Astrocyte (in vitro differentiated cells and primary cell): ENCODE measurements at regions not wholly inside any gene's neighbourhood (a gene's known extent, or its start where the extent isn't known, plus 50 kb on each side); places are given as distances from the start of the nearest gene placed in this dataset.
"Not testable (repeated sequence)": the region's sequence is repeated elsewhere in the genome, so short reads cannot be mapped to it uniquely, and the experiment has no call there.

Experiments used
- DNase-seq: peaks from one replicate; pipeline ENCODE4 v3.0.0-alpha.2; 2010; ENCODE audit warnings: low read depth
- FAIRE-seq: peaks from 2 replicates; lab custom pipeline; 2011; peaks lifted over from hg19 to GRCh38; lab: Jason Lieb, UNC
- H2AFZ ChIP-seq: 2 replicates; pipeline ENCODE4 v1.6.0; 2012; ENCODE audit warnings: low read depth, low read length, inconsistent platforms
- H3K27ac ChIP-seq: 2 replicates; pipeline ENCODE4 v1.5.1; 2011; ENCODE audit warnings: low read depth, low read length, inconsistent platforms
- H3K27me3 ChIP-seq: 2 replicates; pipeline ENCODE4 v1.6.0; 2011; ENCODE audit warnings: low read length, inconsistent platforms; ENCODE audit not compliant: insufficient read depth
- H3K36me3 ChIP-seq: 2 replicates; pipeline ENCODE4 v1.5.1; 2011; ENCODE audit warnings: low read length, inconsistent platforms; ENCODE audit not compliant: insufficient read depth
- H3K4me1 ChIP-seq: 2 replicates; pipeline ENCODE4 v1.5.1; 2011; ENCODE audit warnings: low read length, inconsistent platforms; ENCODE audit not compliant: insufficient read depth
- H3K4me2 ChIP-seq: 2 replicates; pipeline ENCODE4 v1.6.0; 2012; ENCODE audit warnings: low read length, inconsistent platforms
- H3K4me3 ChIP-seq: 2 replicates; pipeline ENCODE4 v1.5.1; 2011; ENCODE audit warnings: low read depth, mild to moderate bottlenecking, low read length, inconsistent platforms; ENCODE audit not compliant: insufficient read depth
- H3K79me2 ChIP-seq: 2 replicates; pipeline ENCODE4 v1.6.0; 2012; ENCODE audit warnings: mild to moderate bottlenecking, low read length, inconsistent platforms; ENCODE audit not compliant: insufficient read depth
- H3K9ac ChIP-seq: 2 replicates; pipeline ENCODE4 v1.6.0; 2012; ENCODE audit warnings: mild to moderate bottlenecking, low read length, inconsistent platforms
- H3K9me3 ChIP-seq: 2 replicates; pipeline ENCODE4 v1.5.1; 2012; ENCODE audit warnings: low read depth, mild to moderate bottlenecking, low read length, inconsistent platforms; ENCODE audit not compliant: insufficient read depth
- H4K20me1 ChIP-seq: 2 replicates; pipeline ENCODE4 v1.6.0; 2012; ENCODE audit warnings: low read length, inconsistent platforms; ENCODE audit not compliant: insufficient read depth
- H3K27ac Mint-ChIP-seq: one replicate; pipeline ENCODE4 v1.8.0; 2021; ENCODE audit warnings: mild to moderate bottlenecking, mixed read lengths; ENCODE audit not compliant: unreplicated experiment
- H3K27me3 Mint-ChIP-seq: one replicate; pipeline ENCODE4 v1.8.0; 2021; ENCODE audit warnings: low read depth, mixed read lengths; ENCODE audit not compliant: unreplicated experiment
- H3K36me3 Mint-ChIP-seq: one replicate; pipeline ENCODE4 v1.8.0; 2021; ENCODE audit warnings: low read depth, mixed read lengths; ENCODE audit not compliant: unreplicated experiment
- H3K4me1 Mint-ChIP-seq: one replicate; pipeline ENCODE4 v1.8.0; 2021; ENCODE audit warnings: low read depth, mixed read lengths; ENCODE audit not compliant: unreplicated experiment
- H3K4me3 Mint-ChIP-seq: one replicate; pipeline ENCODE4 v1.8.0; 2021; ENCODE audit warnings: mild to moderate bottlenecking, moderate library complexity, mixed read lengths; ENCODE audit not compliant: unreplicated experiment
- H3K9me3 Mint-ChIP-seq: one replicate; pipeline ENCODE4 v1.8.0; 2021; ENCODE audit warnings: mild to moderate bottlenecking, mixed read lengths; ENCODE audit not compliant: unreplicated experiment
- EZH2 ChIP-seq: IDR thresholded peaks from 2 replicates; pipeline ENCODE4 v1.6.1; 2012; ENCODE audit warnings: mild to moderate bottlenecking, low read length, inconsistent platforms; ENCODE audit not compliant: insufficient read depth
- TF ChIP-seq, protein P1 (sequence below): IDR thresholded peaks from 2 replicates; pipeline ENCODE4 v1.5.1; 2011; ENCODE audit warnings: low read depth, mild to moderate bottlenecking, inconsistent platforms, low read length, moderate library complexity; ENCODE audit not compliant: insufficient read depth

DNA sequence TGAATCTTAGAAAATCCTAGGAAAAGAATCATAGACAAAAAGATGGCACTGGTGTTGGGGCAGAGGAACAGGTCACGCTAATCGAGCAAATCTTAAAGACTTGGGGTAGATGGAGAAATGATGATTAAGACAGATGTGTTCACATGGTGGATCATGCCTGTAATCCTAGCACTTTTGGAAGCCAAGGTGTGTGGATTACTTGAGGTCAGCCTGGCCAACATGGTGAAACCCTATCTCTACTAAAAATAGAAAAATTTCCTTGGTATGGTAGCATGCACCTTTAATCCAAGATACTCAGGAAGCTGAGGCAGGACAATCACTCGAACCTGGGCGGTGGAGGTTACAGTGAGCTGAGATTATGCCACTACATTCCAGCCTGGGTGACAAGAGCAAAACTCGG lies 145.7 kb upstream of the HSFY2 start:
- Mint-ChIP-seq H3K4me3 (no peak overlapping the region), H3K36me3 (no peaks in the 10 kb centered on the region), H3K27me3 (no peaks in the 10 kb centered on the region), H3K4me1 (no peaks in the 10 kb centered on the region), H3K27ac (no peak overlapping the region), H3K9me3 (no peaks in the 10 kb centered on the region)
- H3K4me1 ChIP-seq = no peaks in the 10 kb centered on the region
- no peak overlapping the region for H3K27ac ChIP-seq
- FAIRE-seq (no peak), DNase-seq (no peak)
- H2AFZ ChIP-seq = no peak overlapping the region
- no peak for TF ChIP-seq EZH2
- TF ChIP-seq, protein P1, sequence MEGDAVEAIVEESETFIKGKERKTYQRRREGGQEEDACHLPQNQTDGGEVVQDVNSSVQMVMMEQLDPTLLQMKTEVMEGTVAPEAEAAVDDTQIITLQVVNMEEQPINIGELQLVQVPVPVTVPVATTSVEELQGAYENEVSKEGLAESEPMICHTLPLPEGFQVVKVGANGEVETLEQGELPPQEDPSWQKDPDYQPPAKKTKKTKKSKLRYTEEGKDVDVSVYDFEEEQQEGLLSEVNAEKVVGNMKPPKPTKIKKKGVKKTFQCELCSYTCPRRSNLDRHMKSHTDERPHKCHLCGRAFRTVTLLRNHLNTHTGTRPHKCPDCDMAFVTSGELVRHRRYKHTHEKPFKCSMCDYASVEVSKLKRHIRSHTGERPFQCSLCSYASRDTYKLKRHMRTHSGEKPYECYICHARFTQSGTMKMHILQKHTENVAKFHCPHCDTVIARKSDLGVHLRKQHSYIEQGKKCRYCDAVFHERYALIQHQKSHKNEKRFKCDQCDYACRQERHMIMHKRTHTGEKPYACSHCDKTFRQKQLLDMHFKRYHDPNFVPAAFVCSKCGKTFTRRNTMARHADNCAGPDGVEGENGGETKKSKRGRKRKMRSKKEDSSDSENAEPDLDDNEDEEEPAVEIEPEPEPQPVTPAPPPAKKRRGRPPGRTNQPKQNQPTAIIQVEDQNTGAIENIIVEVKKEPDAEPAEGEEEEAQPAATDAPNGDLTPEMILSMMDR = no peak
- no peaks in the 10 kb centered on the region for H4K20me1 ChIP-seq
- H3K4me2 ChIP-seq = no peak overlapping the region
- H3K36me3 ChIP-seq = no peaks in the 10 kb centered on the region
- H3K79me2 ChIP-seq = no peaks in the 10 kb centered on the region
- no peaks in the 10 kb centered on the region for H3K9me3 ChIP-seq
- no peak overlapping the region for H3K4me3 ChIP-seq
- no peaks in the 10 kb centered on the region for H3K27me3 ChIP-seq
- H3K9ac ChIP-seq = no peak overlapping the region

DNA sequence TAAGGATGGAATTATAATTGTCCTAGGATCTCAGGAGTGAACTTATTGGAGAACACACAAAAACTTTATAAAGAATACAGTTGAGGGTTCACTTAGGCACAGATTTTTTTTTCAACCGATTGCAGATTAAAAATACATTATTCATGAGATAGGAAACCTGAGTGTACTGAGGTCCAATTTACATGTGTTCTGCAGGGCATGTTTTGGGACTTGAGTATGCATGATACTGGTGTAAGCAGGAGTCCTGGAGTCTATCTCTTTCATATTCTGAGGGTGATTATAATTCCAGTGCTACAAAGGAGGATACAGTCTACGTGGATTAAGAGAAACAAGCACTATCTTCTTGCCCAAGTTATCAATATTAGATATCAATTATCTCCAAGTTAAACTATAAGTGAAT lies 139.3 kb upstream of the HSFY2 start:
- no peak overlapping the region for H3K9ac ChIP-seq
- Mint-ChIP-seq H3K4me3 (no peak overlapping the region), H3K36me3 (peaks cover 2% of the 10 kb centered on the region), H3K27me3 (no peaks in the 10 kb centered on the region), H3K4me1 (peaks cover 13% of the 10 kb centered on the region), H3K27ac (no peak overlapping the region), H3K9me3 (no peaks in the 10 kb centered on the region)
- H2AFZ ChIP-seq = no peak overlapping the region
- H3K4me2 ChIP-seq = no peak overlapping the region
- DNase-seq = no peak
- no peak overlapping the region for H3K27ac ChIP-seq
- no peaks in the 10 kb centered on the region for H3K27me3 ChIP-seq
- no peak overlapping the region for H3K4me3 ChIP-seq
- no peaks in the 10 kb centered on the region for H3K36me3 ChIP-seq
- TF ChIP-seq EZH2 = no peak
- TF ChIP-seq, protein P1 = no peak
- no peaks in the 10 kb centered on the region for H3K79me2 ChIP-seq
- no peak for FAIRE-seq
- no peaks in the 10 kb centered on the region for H3K9me3 ChIP-seq
- H4K20me1 ChIP-seq = no peaks in the 10 kb centered on the region
- H3K4me1 ChIP-seq = peaks cover 3% of the 10 kb centered on the region

DNA sequence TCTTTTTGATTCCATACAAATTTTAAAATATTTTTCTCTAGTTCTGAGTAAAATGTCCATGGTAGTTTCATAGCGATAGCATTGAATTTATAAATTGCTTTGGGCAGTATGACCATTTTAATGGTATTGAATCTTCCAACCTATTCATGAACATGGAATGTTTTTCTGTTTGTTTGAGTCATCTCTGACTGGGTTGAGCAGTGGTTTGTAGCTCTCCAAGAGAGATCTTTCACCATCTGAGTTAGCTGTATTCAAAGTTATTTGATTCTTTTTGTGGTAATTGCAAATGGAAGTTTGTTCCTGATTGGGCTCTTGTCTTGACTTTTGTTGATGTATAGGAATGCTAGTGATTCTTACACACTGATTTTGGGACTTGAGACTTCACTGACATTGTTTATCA lies 136.3 kb upstream of the HSFY2 start:
- Histone ChIP-seq H3K27ac (peak overlapping the region; percentile 19), H3K79me2 (no peaks in the 10 kb centered on the region), H3K4me2 (peak overlapping the region; percentile 57), H2AFZ (no peak overlapping the region), H3K9me3 (no peaks in the 10 kb centered on the region), H3K4me1 (peaks cover 3% of the 10 kb centered on the region), H3K36me3 (no peaks in the 10 kb centered on the region), H3K9ac (no peak overlapping the region), H3K4me3 (no peak overlapping the region), H3K27me3 (no peaks in the 10 kb centered on the region), H4K20me1 (no peaks in the 10 kb centered on the region)
- H3K4me3 Mint-ChIP-seq = no peak overlapping the region
- no peak for FAIRE-seq
- no peaks in the 10 kb centered on the region for H3K9me3 Mint-ChIP-seq
- peaks cover 23% of the 10 kb centered on the region for H3K4me1 Mint-ChIP-seq
- peak overlapping the region; percentile 91 for H3K27ac Mint-ChIP-seq
- no peak for TF ChIP-seq EZH2
- TF ChIP-seq, protein P1 = no peak
- no peak for DNase-seq
- peaks cover 2% of the 10 kb centered on the region for H3K36me3 Mint-ChIP-seq
- no peaks in the 10 kb centered on the region for H3K27me3 Mint-ChIP-seq

DNA sequence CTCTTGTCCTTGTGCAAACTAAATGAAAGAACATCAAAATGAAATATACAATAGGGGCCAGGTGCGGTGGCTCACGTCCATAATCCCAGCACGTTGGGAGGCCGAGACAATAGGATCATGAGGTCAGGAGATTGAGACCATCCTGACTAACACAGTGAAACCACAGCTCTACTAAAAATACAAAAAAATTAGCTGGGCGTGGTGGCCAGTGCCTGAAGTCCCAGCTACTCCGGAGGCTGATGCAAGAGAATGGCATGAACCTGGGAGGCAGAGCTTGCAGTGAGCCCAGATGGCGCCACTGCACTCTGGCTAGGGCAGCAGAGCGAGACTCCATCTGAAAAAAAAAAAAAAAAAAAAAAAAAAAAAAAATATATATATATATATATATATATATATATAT lies 132.7 kb upstream of the HSFY2 start:
- H3K9me3 Mint-ChIP-seq, H3K9ac ChIP-seq, H3K4me3 ChIP-seq, H3K9me3 ChIP-seq, H3K36me3 Mint-ChIP-seq, H3K4me1 ChIP-seq, H3K36me3 ChIP-seq, H3K4me2 ChIP-seq, DNase-seq, H2AFZ ChIP-seq, H3K27me3 Mint-ChIP-seq, FAIRE-seq, H3K79me2 ChIP-seq, H3K27ac ChIP-seq, H3K4me3 Mint-ChIP-seq, H3K27me3 ChIP-seq, H4K20me1 ChIP-seq: not testable (repeated sequence)
- peaks cover 23% of the 10 kb centered on the region for H3K4me1 Mint-ChIP-seq
- peak overlapping the region; percentile 30 for H3K27ac Mint-ChIP-seq
